ENCODE measurements at regions not wholly inside any gene's neighbourhood (a gene's known extent, or its start where the extent isn't known, plus 50 kb on each side); places are given as distances from the start of the nearest gene placed in this dataset.
"Not testable (repeated sequence)": the region's sequence is repeated elsewhere in the genome, so short reads cannot be mapped to it uniquely, and the experiment has no call there.

DNA sequence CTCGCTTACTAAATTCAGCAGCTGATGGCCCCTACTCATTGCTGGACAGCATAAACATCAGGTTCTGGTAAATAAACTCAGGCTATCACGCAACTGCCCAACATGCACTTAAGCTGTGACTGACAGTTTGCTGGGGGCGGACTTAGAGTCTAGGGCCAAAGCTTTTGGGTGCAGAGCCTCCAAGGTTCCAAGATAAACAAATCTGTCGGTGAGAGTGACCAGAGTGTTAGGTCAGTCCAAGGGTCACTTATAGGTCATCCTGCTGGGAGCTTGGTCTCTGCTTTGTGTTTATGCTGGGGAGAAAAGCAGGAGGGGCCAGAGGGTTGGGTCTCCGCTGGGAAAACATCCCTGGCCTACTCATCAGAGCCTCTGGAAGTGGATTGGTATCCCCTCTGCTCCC lies 188.6 kb upstream of the GATA6 start:
- Histone ChIP-seq H3K79me2 (ENCODE audit: insufficient read depth, low read depth) (no peaks in the 10 kb centered on the region), H3K4me2 (no peak overlapping the region), H3K27me3 (ENCODE audit: insufficient read depth, low read depth) (no peaks in the 10 kb centered on the region), H3K4me1 (ENCODE audit: low read depth, poor library complexity, severe bottlenecking) (no peaks in the 10 kb centered on the region), H3K9ac (no peak overlapping the region), H2AFZ (ENCODE audit: low read depth) (no peak overlapping the region), H3K36me3 (ENCODE audit: insufficient read depth) (no peaks in the 10 kb centered on the region), H4K20me1 (ENCODE audit: insufficient read depth) (no peaks in the 10 kb centered on the region), H3K27ac (no peak overlapping the region), H3K4me3 (IDR thresholded peaks at IDR 0.05; ENCODE audit: insufficient read depth, low read depth, low read length) (no peak overlapping the region)
- TF ChIP-seq, protein P1, sequence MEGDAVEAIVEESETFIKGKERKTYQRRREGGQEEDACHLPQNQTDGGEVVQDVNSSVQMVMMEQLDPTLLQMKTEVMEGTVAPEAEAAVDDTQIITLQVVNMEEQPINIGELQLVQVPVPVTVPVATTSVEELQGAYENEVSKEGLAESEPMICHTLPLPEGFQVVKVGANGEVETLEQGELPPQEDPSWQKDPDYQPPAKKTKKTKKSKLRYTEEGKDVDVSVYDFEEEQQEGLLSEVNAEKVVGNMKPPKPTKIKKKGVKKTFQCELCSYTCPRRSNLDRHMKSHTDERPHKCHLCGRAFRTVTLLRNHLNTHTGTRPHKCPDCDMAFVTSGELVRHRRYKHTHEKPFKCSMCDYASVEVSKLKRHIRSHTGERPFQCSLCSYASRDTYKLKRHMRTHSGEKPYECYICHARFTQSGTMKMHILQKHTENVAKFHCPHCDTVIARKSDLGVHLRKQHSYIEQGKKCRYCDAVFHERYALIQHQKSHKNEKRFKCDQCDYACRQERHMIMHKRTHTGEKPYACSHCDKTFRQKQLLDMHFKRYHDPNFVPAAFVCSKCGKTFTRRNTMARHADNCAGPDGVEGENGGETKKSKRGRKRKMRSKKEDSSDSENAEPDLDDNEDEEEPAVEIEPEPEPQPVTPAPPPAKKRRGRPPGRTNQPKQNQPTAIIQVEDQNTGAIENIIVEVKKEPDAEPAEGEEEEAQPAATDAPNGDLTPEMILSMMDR (conservative IDR thresholded peaks at IDR 0.05; ENCODE audit: low read depth, low read length), result no peak

DNA sequence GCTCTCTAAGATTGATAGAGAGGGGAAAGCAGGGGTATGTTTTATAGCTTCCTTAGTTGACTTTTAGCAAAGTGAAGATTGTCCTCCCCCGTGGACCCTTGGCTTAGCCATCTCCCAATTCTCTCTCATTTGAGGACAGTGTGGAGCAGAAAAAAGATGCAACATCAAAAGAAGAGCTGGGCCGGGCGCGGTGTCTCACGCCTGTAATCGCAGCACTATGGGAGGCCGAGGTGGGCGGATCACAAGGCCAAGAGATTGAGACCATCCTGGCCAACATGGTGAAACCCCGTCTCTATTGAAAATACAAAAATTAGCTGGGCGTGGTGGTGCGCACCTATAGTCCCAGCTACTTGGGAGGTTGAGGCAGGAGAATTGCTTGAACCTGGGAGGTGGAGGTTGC lies 187.9 kb upstream of the GATA6 start:
- H3K27ac ChIP-seq; H3K4me2 ChIP-seq; H4K20me1 ChIP-seq (ENCODE audit: insufficient read depth); H3K9ac ChIP-seq; H3K4me1 ChIP-seq (ENCODE audit: low read depth, poor library complexity, severe bottlenecking); H2AFZ ChIP-seq (ENCODE audit: low read depth); H3K36me3 ChIP-seq (ENCODE audit: insufficient read depth); H3K4me3 ChIP-seq (IDR thresholded peaks at IDR 0.05; ENCODE audit: insufficient read depth, low read depth, low read length); H3K27me3 ChIP-seq (ENCODE audit: insufficient read depth, low read depth); H3K79me2 ChIP-seq (ENCODE audit: insufficient read depth, low read depth): not testable (repeated sequence)

DNA sequence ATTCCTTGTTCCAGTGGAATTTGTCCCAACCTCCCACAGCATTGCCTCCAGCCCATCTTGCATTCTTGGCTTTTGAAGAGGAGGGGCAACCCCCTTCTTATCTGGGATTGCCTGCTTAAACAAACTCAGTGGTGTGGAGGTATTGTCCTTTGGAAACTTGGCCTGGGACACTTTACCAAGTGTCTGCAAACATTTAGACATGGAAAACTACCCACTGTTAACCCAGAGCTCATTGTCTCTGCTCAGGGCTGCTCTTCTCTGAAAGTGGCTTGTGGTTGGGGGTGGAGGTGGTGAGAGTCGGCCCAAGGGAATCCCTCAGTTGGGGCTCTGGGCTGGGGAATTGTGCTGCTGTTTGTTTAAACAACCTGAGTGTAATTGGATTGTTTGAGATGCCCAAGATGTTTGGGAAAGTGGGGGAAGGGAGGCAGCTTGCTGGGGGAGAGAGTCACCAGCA lies 178.3 kb upstream of the GATA6 start:
- Histone ChIP-seq H2AFZ (ENCODE audit: low read depth) (no peak overlapping the region), H3K9ac (no peak overlapping the region), H3K79me2 (ENCODE audit: insufficient read depth, low read depth) (no peaks in the 10 kb centered on the region), H3K27ac (no peak overlapping the region), H4K20me1 (ENCODE audit: insufficient read depth) (no peaks in the 10 kb centered on the region), H3K4me2 (no peak overlapping the region), H3K4me1 (ENCODE audit: low read depth, poor library complexity, severe bottlenecking) (no peaks in the 10 kb centered on the region), H3K27me3 (ENCODE audit: insufficient read depth, low read depth) (no peaks in the 10 kb centered on the region), H3K4me3 (IDR thresholded peaks at IDR 0.05; ENCODE audit: insufficient read depth, low read depth, low read length) (no peak overlapping the region), H3K36me3 (ENCODE audit: insufficient read depth) (no peaks in the 10 kb centered on the region)
- TF ChIP-seq, protein P1 (conservative IDR thresholded peaks at IDR 0.05; ENCODE audit: low read depth, low read length), result no peak

DNA sequence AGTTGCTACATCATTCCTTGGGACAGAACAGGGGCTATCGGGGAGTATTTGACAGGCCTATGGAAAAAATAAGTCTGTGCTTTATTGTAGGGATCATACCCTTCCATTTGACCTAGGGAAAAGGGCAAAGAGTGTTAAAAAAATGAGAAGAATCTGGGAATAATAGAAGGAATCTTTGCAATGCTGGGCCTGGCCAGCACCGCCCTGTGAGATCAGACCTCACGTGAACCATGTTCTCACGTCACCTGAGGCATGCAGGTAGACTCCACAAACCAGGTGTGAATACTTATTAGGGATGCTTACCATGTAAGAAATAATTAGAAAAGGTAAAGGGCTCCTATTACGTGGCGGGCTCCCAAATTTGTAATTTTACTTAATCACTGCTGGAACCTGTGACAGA lies 177.5 kb upstream of the GATA6 start:
- Histone ChIP-seq H3K4me3 (IDR thresholded peaks at IDR 0.05; ENCODE audit: insufficient read depth, low read depth, low read length) (no peak overlapping the region), H3K27ac (no peak overlapping the region), H3K4me2 (no peak overlapping the region), H3K36me3 (ENCODE audit: insufficient read depth) (no peaks in the 10 kb centered on the region), H4K20me1 (ENCODE audit: insufficient read depth) (no peaks in the 10 kb centered on the region), H3K9ac (no peak overlapping the region), H3K79me2 (ENCODE audit: insufficient read depth, low read depth) (no peaks in the 10 kb centered on the region), H2AFZ (ENCODE audit: low read depth) (no peak overlapping the region), H3K4me1 (ENCODE audit: low read depth, poor library complexity, severe bottlenecking) (no peaks in the 10 kb centered on the region), H3K27me3 (ENCODE audit: insufficient read depth, low read depth) (no peaks in the 10 kb centered on the region)
- TF ChIP-seq, protein P1 (conservative IDR thresholded peaks at IDR 0.05; ENCODE audit: low read depth, low read length), result no peak

DNA sequence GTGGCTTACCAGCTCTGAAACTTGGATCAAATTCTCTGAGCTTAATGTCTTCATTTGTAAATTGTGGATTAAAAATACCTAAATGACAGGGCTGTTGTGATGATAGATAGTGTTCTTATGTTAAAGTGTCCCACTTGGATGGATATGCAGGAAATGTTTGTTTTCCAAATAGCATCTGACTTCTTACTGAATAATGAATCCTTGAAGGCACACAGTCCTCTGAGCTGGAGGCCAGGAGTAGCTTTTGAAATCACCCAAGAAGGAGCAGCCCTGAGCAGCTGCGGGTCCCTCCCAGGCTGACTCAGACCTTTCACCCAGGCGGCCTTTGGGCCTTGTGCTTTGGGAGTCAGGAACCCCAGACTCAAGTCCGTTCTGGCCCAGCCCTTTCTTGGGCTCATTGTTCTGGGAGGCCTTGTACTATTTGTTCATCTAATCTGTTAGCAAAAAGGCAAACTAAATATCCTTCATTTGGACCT lies 173.0 kb upstream of the GATA6 start:
- Histone ChIP-seq H3K4me3 (IDR thresholded peaks at IDR 0.05; ENCODE audit: insufficient read depth, low read depth, low read length) (no peak overlapping the region), H2AFZ (ENCODE audit: low read depth) (no peak overlapping the region)
- TF ChIP-seq, protein P1 (conservative IDR thresholded peaks at IDR 0.05; ENCODE audit: low read depth, low read length), result no peak

More for the DNA sequence above, 173.0 kb upstream of the GATA6 start:
- Histone ChIP-seq H3K36me3 (ENCODE audit: insufficient read depth) (no peaks in the 10 kb centered on the region), H3K27me3 (ENCODE audit: insufficient read depth, low read depth) (no peaks in the 10 kb centered on the region), H4K20me1 (ENCODE audit: insufficient read depth) (no peaks in the 10 kb centered on the region), H3K79me2 (ENCODE audit: insufficient read depth, low read depth) (no peaks in the 10 kb centered on the region), H3K27ac (no peak overlapping the region), H3K9ac (no peak overlapping the region), H3K4me1 (ENCODE audit: low read depth, poor library complexity, severe bottlenecking) (no peaks in the 10 kb centered on the region), H3K4me2 (no peak overlapping the region)
